ENCODE measurements at regions not wholly inside any gene's neighbourhood (a gene's known extent, or its start where the extent isn't known, plus 50 kb on each side); places are given as distances from the start of the nearest gene placed in this dataset.

DNA sequence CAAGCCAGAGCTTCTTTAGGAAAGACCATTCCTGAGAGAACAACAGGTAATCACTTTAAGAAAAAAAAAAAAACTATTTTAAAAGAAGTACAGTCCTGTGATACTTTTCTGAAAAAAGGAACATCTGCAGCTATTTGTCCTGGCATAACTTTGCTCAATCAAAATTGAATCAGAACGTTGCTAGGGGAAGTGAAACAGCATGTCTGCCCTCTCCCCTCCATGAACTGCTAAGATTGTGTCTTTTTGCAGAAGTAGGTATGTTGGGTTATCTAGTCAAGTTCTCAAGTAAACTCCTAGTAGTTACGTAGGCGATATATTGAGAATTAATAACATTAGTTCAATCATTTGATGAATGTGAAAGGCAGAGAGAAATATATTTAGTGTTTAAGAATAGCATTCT is 1013.3 kb downstream of the TUSC7 start:
- no peaks in the 10 kb centered on the region for H3K27me3 ChIP-seq (ENCODE audit: control insufficient read depth in 1 of 2, insufficient read depth in 1 of 2, low read length in 2 of 2)
- H3K4ac ChIP-seq (ENCODE audit: low read depth in 1 of 2, low read length in 2 of 2), result no peak overlapping the region
- no peak overlapping the region for H2BK12ac ChIP-seq (ENCODE audit: low read length in 2 of 2)
- H4K91ac ChIP-seq (ENCODE audit: low read length), result no peak overlapping the region
- no peak overlapping the region for H3K4me3 ChIP-seq (ENCODE audit: insufficient read depth in 1 of 2, low read depth in 1 of 2, low read length in 2 of 2)
- no peak overlapping the region for H3K14ac ChIP-seq (ENCODE audit: low read length in 2 of 2)
- H2AK5ac ChIP-seq (ENCODE audit: low read length, severe bottlenecking), result no peak overlapping the region
- H3K36me3 ChIP-seq (ENCODE audit: control insufficient read depth in 1 of 2, insufficient read depth in 2 of 2, low read depth in 1 of 2, low read length in 2 of 2), result no peaks in the 10 kb centered on the region
- H3K79me1 ChIP-seq (replicated peaks; ENCODE audit: low read length, poor library complexity, severe bottlenecking), result no peaks in the 10 kb centered on the region
- no peak for DNase-seq
- H3K9ac ChIP-seq (ENCODE audit: low read length), result no peak overlapping the region
- H3K9me3 ChIP-seq (ENCODE audit: control insufficient read depth, low read length), result no peaks in the 10 kb centered on the region
- H3K27ac ChIP-seq (ENCODE audit: low read length, poor library complexity, severe bottlenecking), result no peak overlapping the region
- H2BK120ac ChIP-seq (ENCODE audit: low read depth, low read length), result no peak overlapping the region
- WGBS, result 61% methylated on average over 1 of the region's 3 CpGs
- no peak overlapping the region for H2BK15ac ChIP-seq (ENCODE audit: low read depth, poor library complexity, severe bottlenecking)
- no peak overlapping the region for H3K18ac ChIP-seq (ENCODE audit: low read depth in 1 of 2, low read length in 2 of 2)
- H2BK5ac ChIP-seq (ENCODE audit: low read depth, low read length, poor library complexity, severe bottlenecking), result no peak overlapping the region
- H2AFZ ChIP-seq (ENCODE audit: low read depth, low read length), result no peak overlapping the region
- no peak overlapping the region for H3K23ac ChIP-seq (ENCODE audit: low read length in 2 of 2)
- no peaks in the 10 kb centered on the region for H3K4me1 ChIP-seq (ENCODE audit: control insufficient read depth, insufficient read depth, low read depth, low read length)
- H3K4me2 ChIP-seq (ENCODE audit: low read length, poor library complexity, severe bottlenecking), result no peak overlapping the region
- no peak overlapping the region for H4K8ac ChIP-seq (ENCODE audit: low read length)

DNA sequence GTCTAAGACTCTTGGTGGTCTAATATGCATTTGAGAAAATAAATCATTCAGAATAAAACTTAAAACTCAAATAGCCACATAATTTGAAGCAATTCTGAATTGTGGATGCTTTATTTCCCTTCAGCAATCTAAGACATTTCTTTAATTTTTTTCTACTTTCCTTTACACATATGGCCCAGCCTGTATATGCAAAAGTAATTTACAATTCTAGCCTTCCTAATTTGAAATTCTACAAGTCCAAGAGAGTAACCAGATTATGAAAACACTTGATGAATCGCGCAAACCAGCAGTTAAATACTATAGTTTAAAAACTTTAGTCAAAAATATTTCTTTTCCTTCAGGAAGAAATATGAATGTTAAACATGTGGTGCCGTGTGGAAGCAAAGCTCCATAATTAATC is 1014.2 kb downstream of the TUSC7 start:
- Histone ChIP-seq H3K9ac (ENCODE audit: low read length) (no peak overlapping the region), H3K79me1 (replicated peaks; ENCODE audit: low read length, poor library complexity, severe bottlenecking) (no peaks in the 10 kb centered on the region), H3K4me3 (ENCODE audit: insufficient read depth in 1 of 2, low read depth in 1 of 2, low read length in 2 of 2) (no peak overlapping the region), H2BK15ac (ENCODE audit: low read depth, poor library complexity, severe bottlenecking) (no peak overlapping the region), H3K4me1 (ENCODE audit: control insufficient read depth, insufficient read depth, low read depth, low read length) (no peaks in the 10 kb centered on the region), H3K36me3 (ENCODE audit: control insufficient read depth in 1 of 2, insufficient read depth in 2 of 2, low read depth in 1 of 2, low read length in 2 of 2) (no peaks in the 10 kb centered on the region), H3K14ac (ENCODE audit: low read length in 2 of 2) (no peak overlapping the region), H3K18ac (ENCODE audit: low read depth in 1 of 2, low read length in 2 of 2) (no peak overlapping the region), H2AK5ac (ENCODE audit: low read length, severe bottlenecking) (no peak overlapping the region), H2BK5ac (ENCODE audit: low read depth, low read length, poor library complexity, severe bottlenecking) (no peak overlapping the region), H3K4ac (ENCODE audit: low read depth in 1 of 2, low read length in 2 of 2) (no peak overlapping the region), H2BK12ac (ENCODE audit: low read length in 2 of 2) (no peak overlapping the region), H4K8ac (ENCODE audit: low read length) (no peak overlapping the region), H3K23ac (ENCODE audit: low read length in 2 of 2) (no peak overlapping the region), H3K27me3 (ENCODE audit: control insufficient read depth in 1 of 2, insufficient read depth in 1 of 2, low read length in 2 of 2) (no peaks in the 10 kb centered on the region), H3K9me3 (ENCODE audit: control insufficient read depth, low read length) (no peaks in the 10 kb centered on the region), H2AFZ (ENCODE audit: low read depth, low read length) (no peak overlapping the region), H3K4me2 (ENCODE audit: low read length, poor library complexity, severe bottlenecking) (no peak overlapping the region), H3K27ac (ENCODE audit: low read length, poor library complexity, severe bottlenecking) (no peak overlapping the region), H4K91ac (ENCODE audit: low read length) (no peak overlapping the region), H2BK120ac (ENCODE audit: low read depth, low read length) (no peak overlapping the region)
- DNase-seq, result no peak
- WGBS, result no CpG with 5 or more reads among the region's 3 CpGs

DNA sequence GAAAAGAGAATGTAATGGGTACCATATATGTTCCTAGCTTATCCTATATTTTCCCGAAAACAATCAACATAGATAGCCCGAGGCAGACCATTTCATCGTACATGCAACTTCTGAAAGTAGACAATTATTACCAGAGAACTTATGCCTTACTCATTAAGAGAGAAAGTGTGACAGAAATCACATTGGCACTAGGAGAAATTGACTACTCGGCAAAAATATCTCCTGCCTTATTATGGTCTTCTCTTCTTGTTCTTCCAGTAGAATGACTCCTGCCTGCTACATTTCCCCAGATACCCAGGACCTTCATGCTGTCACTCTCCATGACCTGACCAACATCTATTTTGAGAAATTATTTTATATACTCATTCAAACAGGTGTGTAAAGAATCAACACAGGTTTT is 1015.7 kb downstream of the TUSC7 start:
- no peak overlapping the region for H2AFZ ChIP-seq (ENCODE audit: low read depth, low read length)
- H2BK15ac ChIP-seq (ENCODE audit: low read depth, poor library complexity, severe bottlenecking), result no peak overlapping the region
- no peak overlapping the region for H3K4me2 ChIP-seq (ENCODE audit: low read length, poor library complexity, severe bottlenecking)
- no peak overlapping the region for H3K4me3 ChIP-seq (ENCODE audit: insufficient read depth in 1 of 2, low read depth in 1 of 2, low read length in 2 of 2)
- no peak for DNase-seq
- no peak overlapping the region for H3K27ac ChIP-seq (ENCODE audit: low read length, poor library complexity, severe bottlenecking)
- H3K18ac ChIP-seq (ENCODE audit: low read depth in 1 of 2, low read length in 2 of 2), result no peak overlapping the region
- H3K36me3 ChIP-seq (ENCODE audit: control insufficient read depth in 1 of 2, insufficient read depth in 2 of 2, low read depth in 1 of 2, low read length in 2 of 2), result no peaks in the 10 kb centered on the region
- no peak overlapping the region for H3K14ac ChIP-seq (ENCODE audit: low read length in 2 of 2)
- no peaks in the 10 kb centered on the region for H3K9me3 ChIP-seq (ENCODE audit: control insufficient read depth, low read length)
- H3K4ac ChIP-seq (ENCODE audit: low read depth in 1 of 2, low read length in 2 of 2), result no peak overlapping the region
- H3K4me1 ChIP-seq (ENCODE audit: control insufficient read depth, insufficient read depth, low read depth, low read length), result no peaks in the 10 kb centered on the region
- H4K8ac ChIP-seq (ENCODE audit: low read length), result no peak overlapping the region
- H3K79me1 ChIP-seq (replicated peaks; ENCODE audit: low read length, poor library complexity, severe bottlenecking), result no peaks in the 10 kb centered on the region
- no peak overlapping the region for H2BK120ac ChIP-seq (ENCODE audit: low read depth, low read length)
- 97% methylated on average over 4 of the region's 4 CpGs for WGBS
- no peak overlapping the region for H3K9ac ChIP-seq (ENCODE audit: low read length)
- H2AK5ac ChIP-seq (ENCODE audit: low read length, severe bottlenecking), result no peak overlapping the region
- H4K91ac ChIP-seq (ENCODE audit: low read length), result no peak overlapping the region
- no peaks in the 10 kb centered on the region for H3K27me3 ChIP-seq (ENCODE audit: control insufficient read depth in 1 of 2, insufficient read depth in 1 of 2, low read length in 2 of 2)
- H2BK5ac ChIP-seq (ENCODE audit: low read depth, low read length, poor library complexity, severe bottlenecking), result no peak overlapping the region
- no peak overlapping the region for H2BK12ac ChIP-seq (ENCODE audit: low read length in 2 of 2)
- no peak overlapping the region for H3K23ac ChIP-seq (ENCODE audit: low read length in 2 of 2)

DNA sequence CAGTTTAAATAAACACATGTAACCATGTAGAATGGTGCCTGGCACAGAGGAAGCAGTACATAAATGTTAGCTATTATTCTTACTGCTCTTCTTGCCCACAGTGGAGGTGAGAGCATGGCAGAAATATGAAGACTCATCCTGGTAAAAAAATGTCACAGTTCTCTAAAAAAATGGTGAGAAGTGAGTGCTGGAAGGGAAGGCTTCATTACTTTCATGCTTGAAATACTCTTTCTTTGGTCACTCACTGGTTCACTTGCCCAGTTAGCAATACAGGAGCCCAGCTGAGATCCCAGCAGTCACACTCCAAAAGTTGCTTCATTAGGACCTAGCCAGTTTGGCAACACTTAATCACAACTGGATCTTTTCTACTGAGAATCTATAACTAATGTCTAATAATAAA is 1017.2 kb downstream of the TUSC7 start:
- Histone ChIP-seq H3K79me1 (replicated peaks; ENCODE audit: low read length, poor library complexity, severe bottlenecking) (no peaks in the 10 kb centered on the region), H2AK5ac (ENCODE audit: low read length, severe bottlenecking) (no peak overlapping the region), H3K23ac (ENCODE audit: low read length in 2 of 2) (no peak overlapping the region), H4K8ac (ENCODE audit: low read length) (no peak overlapping the region), H3K18ac (ENCODE audit: low read depth in 1 of 2, low read length in 2 of 2) (no peak overlapping the region), H3K4me3 (ENCODE audit: insufficient read depth in 1 of 2, low read depth in 1 of 2, low read length in 2 of 2) (no peak overlapping the region), H2BK15ac (ENCODE audit: low read depth, poor library complexity, severe bottlenecking) (no peak overlapping the region), H4K91ac (ENCODE audit: low read length) (no peak overlapping the region), H2BK120ac (ENCODE audit: low read depth, low read length) (no peak overlapping the region), H2BK5ac (ENCODE audit: low read depth, low read length, poor library complexity, severe bottlenecking) (no peak overlapping the region), H3K36me3 (ENCODE audit: control insufficient read depth in 1 of 2, insufficient read depth in 2 of 2, low read depth in 1 of 2, low read length in 2 of 2) (no peaks in the 10 kb centered on the region), H2BK12ac (ENCODE audit: low read length in 2 of 2) (no peak overlapping the region), H3K9me3 (ENCODE audit: control insufficient read depth, low read length) (no peaks in the 10 kb centered on the region), H2AFZ (ENCODE audit: low read depth, low read length) (no peak overlapping the region), H3K4ac (ENCODE audit: low read depth in 1 of 2, low read length in 2 of 2) (no peak overlapping the region), H3K27ac (ENCODE audit: low read length, poor library complexity, severe bottlenecking) (no peak overlapping the region), H3K4me2 (ENCODE audit: low read length, poor library complexity, severe bottlenecking) (no peak overlapping the region), H3K4me1 (ENCODE audit: control insufficient read depth, insufficient read depth, low read depth, low read length) (no peaks in the 10 kb centered on the region), H3K27me3 (ENCODE audit: control insufficient read depth in 1 of 2, insufficient read depth in 1 of 2, low read length in 2 of 2) (no peaks in the 10 kb centered on the region), H3K9ac (ENCODE audit: low read length) (no peak overlapping the region), H3K14ac (ENCODE audit: low read length in 2 of 2) (no peak overlapping the region)
- DNase-seq, result no peak

Measured in mesenchymal stem cell (in vitro differentiated cells and primary cell).